HCT116 (cell line): ENCODE measurements at regions not wholly inside any gene's neighbourhood (a gene's known extent, or its start where the extent isn't known, plus 50 kb on each side); places are given as distances from the start of the nearest gene placed in this dataset.

Experiments used
- ATAC-seq: fragments of 200-7000 bp; cut with Tn5 transposase; 2 replicates; pipeline ENCODE4 v1.9.1; 2020; ENCODE audit warnings: mild to moderate bottlenecking, moderate library complexity
- BruUV-seq: library from RNA; stranded (reverse); fragments of 400-500 nt; replicated peaks from 2 replicates; lab custom pipeline; 2021; lab: Mats Ljungman, UMichigan
- CTCF ChIA-PET: fragments of 300-600 bp; sonication (Branson Sonifier 250); formaldehyde crosslinking; loops from one replicate; lab custom pipeline; 2021; ENCODE audit warnings: antibody characterized with exemption; lab: Charles Lee
- POLR2A ChIA-PET: fragments of 300-600, 350-600 bp; sonication (Branson Sonifier 250); formaldehyde crosslinking; loops from one replicate; lab custom pipeline; 2021; ENCODE audit warnings: antibody characterized with exemption; lab: Charles Lee
- RAD21 ChIA-PET, 2 experiments: fragments of 300-600 bp; sonication (Branson Sonifier 250); formaldehyde crosslinking; loops; one replicate each; lab custom pipeline; 2023; ENCODE audit warnings: low total read pairs in 2 of 2; ENCODE audit not compliant: uncharacterized antibody in 2 of 2, unreplicated experiment in 2 of 2, low non-redundant PET in 1 of 2; lab: Charles Lee
- DNase-seq: peaks from one replicate; pipeline ENCODE4 v3.0.0-alpha.2; 2010; ENCODE audit warnings: low read depth, low spot score
- H2AFZ ChIP-seq: fragments of 200-600 bp; shearing (Covaris generic), sonication (generic); 2 replicates; pipeline ENCODE4 v1.6.1; 2017; ENCODE audit warnings: low read depth, mixed run types, mixed read lengths, antibody characterized with exemption, low read length; ENCODE audit not compliant: poor library complexity, severe bottlenecking
- H3K27ac ChIP-seq: 2 replicates; pipeline ENCODE4 v1.5.1; 2012; ENCODE audit warnings: low read depth, low read length
- H3K27me3 ChIP-seq: fragments of 200-600 bp; sonication (generic); 2 replicates; pipeline ENCODE4 v1.6.1; 2016; ENCODE audit warnings: mixed run types, low read length, mixed read lengths; ENCODE audit not compliant: insufficient read depth
- H3K36me3 ChIP-seq, 2 experiments: fragments of 200-500 bp in 1 of 2; fragments of 200-600 bp in 1 of 2; sonication (Bioruptor generic) in 1 of 2; sonication (generic) in 1 of 2; 2 replicates each; pipeline versions ENCODE4 v1.5.1 to v1.6.1; 2014 to 2016; ENCODE audit warnings: low read length in 2 of 2, inconsistent platforms in 1 of 2, mixed read lengths in 1 of 2, mixed run types in 1 of 2; ENCODE audit not compliant: insufficient read depth in 2 of 2, control insufficient read depth in 1 of 2
- H3K4me1 ChIP-seq, 2 experiments: fragments of 200-600 bp in 1 of 2; sonication (generic) in 1 of 2; 2 replicates each; pipeline versions ENCODE4 v1.5.1 to v1.6.1; 2012 to 2017; ENCODE audit warnings: low read length in 2 of 2, inconsistent platforms in 1 of 2, mild to moderate bottlenecking in 1 of 2, mixed read lengths in 1 of 2, mixed run types in 1 of 2, moderate library complexity in 1 of 2; ENCODE audit not compliant: insufficient read depth in 2 of 2, control insufficient read depth in 1 of 2
- H3K4me2 ChIP-seq: fragments of 200-600 bp; sonication (generic); 2 replicates; pipeline ENCODE4 v1.6.1; 2017; ENCODE audit warnings: mixed run types, low read length, mixed read lengths
- H3K4me3 ChIP-seq, 2 experiments: fragments of 200-600 bp in 1 of 2; sonication (generic) in 1 of 2; replicated peaks in 1 of 2; 2 replicates each; pipeline ENCODE4 v1.5.1; 2011 to 2016; ENCODE audit warnings: low read length in 2 of 2, control low read depth in 1 of 2, low read depth in 1 of 2, mild to moderate bottlenecking in 1 of 2, mixed read lengths in 1 of 2, mixed run types in 1 of 2
- H3K79me2 ChIP-seq: fragments of 200-600 bp; sonication (generic); 2 replicates; pipeline ENCODE4 v1.6.1; 2017; ENCODE audit warnings: mild to moderate bottlenecking, mixed run types, low read length, moderate library complexity, mixed read lengths; ENCODE audit not compliant: insufficient read depth
- H3K9ac ChIP-seq: fragments of 200-600 bp; sonication (generic); 2 replicates; pipeline ENCODE4 v1.6.1; 2016; ENCODE audit warnings: low read length, mixed read lengths
- H3K9me2 ChIP-seq: fragments of 200-600 bp; sonication (generic), shearing (Covaris generic); 2 replicates; pipeline ENCODE4 v1.6.1; 2017; ENCODE audit warnings: mixed run types, mild to moderate bottlenecking, moderate library complexity; ENCODE audit not compliant: insufficient read depth
- H3K9me3 ChIP-seq, 2 experiments: fragments of 200-500 bp in 1 of 2; fragments of 200-600 bp in 1 of 2; sonication (Bioruptor generic) in 1 of 2; sonication (generic) in 1 of 2; 2 replicates each; pipeline ENCODE4 v1.6.1; 2014 to 2017; ENCODE audit warnings: low read length in 2 of 2, mixed read lengths in 2 of 2, inconsistent platforms in 1 of 2, low read depth in 1 of 2, mild to moderate bottlenecking in 1 of 2, mixed run types in 1 of 2, moderate library complexity in 1 of 2; ENCODE audit not compliant: control insufficient read depth in 1 of 2, insufficient read depth in 1 of 2
- H4K20me1 ChIP-seq: fragments of 200-600 bp; sonication (generic), shearing (Covaris generic); 2 replicates; pipeline ENCODE4 v1.6.1; 2017; ENCODE audit warnings: mixed run types, mild to moderate bottlenecking, moderate library complexity; ENCODE audit not compliant: insufficient read depth
- CBX3 ChIP-seq: IDR thresholded peaks from 2 replicates; pipeline ENCODE4 v1.6.1; 2012; ENCODE audit warnings: low read depth
- RAD21 ChIP-seq: IDR thresholded peaks from 2 replicates; pipeline ENCODE4 v1.6.1; 2012; ENCODE audit warnings: low read depth, mild to moderate bottlenecking
- SIN3A ChIP-seq: IDR thresholded peaks from 2 replicates; pipeline ENCODE4 v1.6.1; 2012; ENCODE audit warnings: low read depth
- SRF ChIP-seq: IDR thresholded peaks from 2 replicates; pipeline ENCODE4 v1.6.1; 2012; ENCODE audit warnings: low read depth
- YY1 ChIP-seq: IDR thresholded peaks from 2 replicates; pipeline ENCODE4 v1.6.1; 2011; ENCODE audit warnings: low read length, low read depth, moderate library complexity, mild to moderate bottlenecking; ENCODE audit not compliant: insufficient replicate concordance; ENCODE audit errors: extremely low read depth
- ZFX ChIP-seq: fragments of 450-650 bp; IDR thresholded peaks from 2 replicates; pipeline ENCODE4 v1.6.1; 2017
- intact Hi-C: fragments of 100-400 bp; cut with micrococcal nuclease; formaldehyde crosslinking; loops from 2 replicates; pipeline ENCODE4 v1.10.0; 2022
- TF ChIP-seq, protein P1 (sequence below): IDR thresholded peaks from 2 replicates; pipeline ENCODE4 v1.6.1; 2012; ENCODE audit warnings: low read depth

- no peak overlapping the region for H2AFZ ChIP-seq
- peaks cover 4 to 19% of the 10 kb centered on the region in 2 experiments for H3K4me1 ChIP-seq
- H3K27ac ChIP-seq: no peak overlapping the region
- ATAC-seq (no peak), DNase-seq (no peak)
- intact Hi-C loops: no loop called here
- H3K36me3 ChIP-seq: no peaks in the 10 kb centered on the region
- H3K79me2 ChIP-seq: no peaks in the 10 kb centered on the region
- TF ChIP-seq ZFX (no peak), CBX3 (no peak), YY1 (no peak), RAD21 (no peak), SRF (no peak), SIN3A (no peak)
- TF ChIP-seq, protein P1, sequence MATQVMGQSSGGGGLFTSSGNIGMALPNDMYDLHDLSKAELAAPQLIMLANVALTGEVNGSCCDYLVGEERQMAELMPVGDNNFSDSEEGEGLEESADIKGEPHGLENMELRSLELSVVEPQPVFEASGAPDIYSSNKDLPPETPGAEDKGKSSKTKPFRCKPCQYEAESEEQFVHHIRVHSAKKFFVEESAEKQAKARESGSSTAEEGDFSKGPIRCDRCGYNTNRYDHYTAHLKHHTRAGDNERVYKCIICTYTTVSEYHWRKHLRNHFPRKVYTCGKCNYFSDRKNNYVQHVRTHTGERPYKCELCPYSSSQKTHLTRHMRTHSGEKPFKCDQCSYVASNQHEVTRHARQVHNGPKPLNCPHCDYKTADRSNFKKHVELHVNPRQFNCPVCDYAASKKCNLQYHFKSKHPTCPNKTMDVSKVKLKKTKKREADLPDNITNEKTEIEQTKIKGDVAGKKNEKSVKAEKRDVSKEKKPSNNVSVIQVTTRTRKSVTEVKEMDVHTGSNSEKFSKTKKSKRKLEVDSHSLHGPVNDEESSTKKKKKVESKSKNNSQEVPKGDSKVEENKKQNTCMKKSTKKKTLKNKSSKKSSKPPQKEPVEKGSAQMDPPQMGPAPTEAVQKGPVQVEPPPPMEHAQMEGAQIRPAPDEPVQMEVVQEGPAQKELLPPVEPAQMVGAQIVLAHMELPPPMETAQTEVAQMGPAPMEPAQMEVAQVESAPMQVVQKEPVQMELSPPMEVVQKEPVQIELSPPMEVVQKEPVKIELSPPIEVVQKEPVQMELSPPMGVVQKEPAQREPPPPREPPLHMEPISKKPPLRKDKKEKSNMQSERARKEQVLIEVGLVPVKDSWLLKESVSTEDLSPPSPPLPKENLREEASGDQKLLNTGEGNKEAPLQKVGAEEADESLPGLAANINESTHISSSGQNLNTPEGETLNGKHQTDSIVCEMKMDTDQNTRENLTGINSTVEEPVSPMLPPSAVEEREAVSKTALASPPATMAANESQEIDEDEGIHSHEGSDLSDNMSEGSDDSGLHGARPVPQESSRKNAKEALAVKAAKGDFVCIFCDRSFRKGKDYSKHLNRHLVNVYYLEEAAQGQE: no peak
- ChIA-PET CTCF (no interaction called here), POLR2A (no interaction called here), RAD21 (no interaction called here)
- no peaks in the 10 kb centered on the region for H3K27me3 ChIP-seq
- no peak overlapping the region for H3K4me3 ChIP-seq
- no peaks in the 10 kb centered on the region for H4K20me1 ChIP-seq
- H3K9me2 ChIP-seq: no peaks in the 10 kb centered on the region
- no TSS peak for BruUV-seq
- no peak overlapping the region for H3K9ac ChIP-seq
- no peak overlapping the region for H3K4me2 ChIP-seq
- H3K9me3 ChIP-seq: no peaks in the 10 kb centered on the region
These were observed 113.1 kb upstream of the NEDD9 start for GRCh38 chr6:11345536-11345935.
